HEK293 (cell line): ENCODE measurements at regions not wholly inside any gene's neighbourhood (a gene's known extent, or its start where the extent isn't known, plus 50 kb on each side); places are given as distances from the start of the nearest gene placed in this dataset.

Experiments used
- CTCF ChIA-PET: fragments of 350-600 bp; formaldehyde crosslinking; extraction: SDS; loops from one replicate; lab custom pipeline; 2021; ENCODE audit warnings: antibody characterized with exemption; lab: Yijun Ruan, JAX
- POLR2A ChIA-PET: fragments of 300-600 bp; formaldehyde crosslinking; extraction: SDS; loops from one replicate; lab custom pipeline; 2020; ENCODE audit warnings: antibody characterized with exemption, inconsistent platforms; lab: Yijun Ruan, JAX
- H3K27ac ChIP-seq: fragments of 200-500 bp; sonication (Bioruptor generic); 2 replicates; pipeline ENCODE4 v1.5.1; 2014; ENCODE audit warnings: low read depth, low read length, control low read depth, inconsistent platforms; ENCODE audit errors: extremely low read depth
- H3K36me3 ChIP-seq, 2 experiments: fragments of 200-500 bp in 1 of 2; sonication (Bioruptor generic) in 1 of 2; 1 replicate in 1 of 2; 2 replicates in 1 of 2; pipeline ENCODE4 v1.5.1; 2014 to 2017; ENCODE audit warnings: inconsistent platforms in 2 of 2, low read length in 2 of 2; ENCODE audit not compliant: control insufficient read depth in 2 of 2, insufficient read depth in 1 of 2
- H3K4me1 ChIP-seq: fragments of 200-500 bp; sonication (Bioruptor generic); 2 replicates; pipeline ENCODE4 v1.5.1; 2014; ENCODE audit warnings: mild to moderate bottlenecking, low read length, inconsistent platforms; ENCODE audit not compliant: control insufficient read depth, insufficient read depth
- H3K4me3 ChIP-seq: 2 replicates; pipeline ENCODE4 v1.5.1; 2011; ENCODE audit warnings: low read depth, mild to moderate bottlenecking, control low read depth, low read length, moderate library complexity
- H3K9me3 ChIP-seq: fragments of 200-500 bp; sonication (Bioruptor generic); 2 replicates; pipeline ENCODE4 v1.5.1; 2014; ENCODE audit warnings: low read depth, low read length, inconsistent platforms; ENCODE audit not compliant: control insufficient read depth, insufficient read depth
- HOXD13 ChIP-seq: sonication (generic); formaldehyde crosslinking; IDR thresholded peaks from 2 replicates; pipeline ENCODE4 v1.8.0; 2022; ENCODE audit warnings: missing genetic modification reagents, borderline replicate concordance
- SALL2 ChIP-seq: fragments of 450-650 bp; formaldehyde crosslinking; IDR thresholded peaks from 2 replicates; pipeline ENCODE4 v1.5.0; 2017; ENCODE audit warnings: missing biosample characterization, mild to moderate bottlenecking, missing genetic modification characterization, borderline replicate concordance
- SP2 ChIP-seq: fragments of 450-650 bp; formaldehyde crosslinking; IDR thresholded peaks from 2 replicates; pipeline ENCODE4 v1.5.1; 2016; ENCODE audit warnings: missing biosample characterization, missing genetic modification characterization
- ZBTB21 ChIP-seq: fragments of 450-650 bp; formaldehyde crosslinking; IDR thresholded peaks from 2 replicates; pipeline ENCODE4 v1.5.1; 2017; ENCODE audit warnings: missing biosample characterization, missing genetic modification characterization
- ZFP69B ChIP-seq: fragments of 450-650 bp; formaldehyde crosslinking; IDR thresholded peaks from 2 replicates; pipeline ENCODE4 v1.5.1; 2016; ENCODE audit warnings: missing biosample characterization, missing genetic modification characterization
- ZNF184 ChIP-seq: fragments of 450-650 bp; IDR thresholded peaks from 2 replicates; pipeline ENCODE4 v1.5.1; 2018; ENCODE audit warnings: missing biosample characterization, mild to moderate bottlenecking, missing genetic modification characterization
- ZNF266 ChIP-seq: fragments of 450-650 bp; formaldehyde crosslinking; IDR thresholded peaks from 2 replicates; pipeline ENCODE4 v1.5.1; 2016; ENCODE audit warnings: missing biosample characterization, missing genetic modification characterization, low read depth
- ZNF335 ChIP-seq: fragments of 450-650 bp; formaldehyde crosslinking; conservative IDR thresholded peaks from 2 replicates; pipeline ENCODE4 v1.5.1; 2016; ENCODE audit warnings: missing biosample characterization, missing genetic modification characterization
- ZNF366 ChIP-seq: fragments of 450-650 bp; formaldehyde crosslinking; conservative IDR thresholded peaks from 2 replicates; pipeline ENCODE4 v1.5.1; 2016; ENCODE audit warnings: missing biosample characterization, missing genetic modification characterization
- ZNF404 ChIP-seq: fragments of 450-650 bp; formaldehyde crosslinking; IDR thresholded peaks from 2 replicates; pipeline ENCODE4 v1.5.1; 2017; ENCODE audit warnings: missing biosample characterization, missing genetic modification characterization
- ZNF48 ChIP-seq: fragments of 450-650 bp; formaldehyde crosslinking; IDR thresholded peaks from 2 replicates; pipeline ENCODE4 v1.5.1; 2016; ENCODE audit warnings: missing biosample characterization, missing genetic modification characterization
- ZNF548 ChIP-seq: fragments of 450-650 bp; formaldehyde crosslinking; IDR thresholded peaks from 2 replicates; pipeline ENCODE4 v1.5.1; 2016; ENCODE audit warnings: missing biosample characterization, missing genetic modification characterization
- ZNF610 ChIP-seq: fragments of 450-650 bp; formaldehyde crosslinking; IDR thresholded peaks from 2 replicates; pipeline ENCODE4 v1.5.1; 2016; ENCODE audit warnings: missing biosample characterization, missing genetic modification characterization, borderline replicate concordance
- ZNF701 ChIP-seq: fragments of 450-650 bp; formaldehyde crosslinking; IDR thresholded peaks from 2 replicates; pipeline ENCODE4 v1.5.1; 2016; ENCODE audit warnings: missing biosample characterization, missing genetic modification characterization
- TF ChIP-seq, protein P1 (sequence below): fragments of 450-650 bp; formaldehyde crosslinking; IDR thresholded peaks from 2 replicates; pipeline ENCODE4 v1.5.1; 2016; ENCODE audit warnings: missing biosample characterization, missing genetic modification characterization
- TF ChIP-seq, protein P2 (sequence below): fragments of 450-650 bp; formaldehyde crosslinking; IDR thresholded peaks from 2 replicates; pipeline ENCODE4 v1.5.1; 2016; ENCODE audit warnings: missing biosample characterization, missing genetic modification characterization, borderline replicate concordance
- TF ChIP-seq, protein P3 (sequence below): fragments of 450-650 bp; formaldehyde crosslinking; IDR thresholded peaks from 2 replicates; pipeline ENCODE4 v1.5.1; 2016; ENCODE audit warnings: missing biosample characterization, missing genetic modification characterization
- TF ChIP-seq, protein P4 (sequence below): fragments of 450-650 bp; formaldehyde crosslinking; conservative IDR thresholded peaks from 2 replicates; pipeline ENCODE4 v1.5.1; 2016; ENCODE audit warnings: low read depth, missing biosample characterization, missing genetic modification characterization
- TF ChIP-seq, protein P5 (sequence below): fragments of 450-650 bp; formaldehyde crosslinking; IDR thresholded peaks from 2 replicates; pipeline ENCODE4 v1.5.1; 2016; ENCODE audit warnings: missing biosample characterization, missing genetic modification characterization

DNA sequence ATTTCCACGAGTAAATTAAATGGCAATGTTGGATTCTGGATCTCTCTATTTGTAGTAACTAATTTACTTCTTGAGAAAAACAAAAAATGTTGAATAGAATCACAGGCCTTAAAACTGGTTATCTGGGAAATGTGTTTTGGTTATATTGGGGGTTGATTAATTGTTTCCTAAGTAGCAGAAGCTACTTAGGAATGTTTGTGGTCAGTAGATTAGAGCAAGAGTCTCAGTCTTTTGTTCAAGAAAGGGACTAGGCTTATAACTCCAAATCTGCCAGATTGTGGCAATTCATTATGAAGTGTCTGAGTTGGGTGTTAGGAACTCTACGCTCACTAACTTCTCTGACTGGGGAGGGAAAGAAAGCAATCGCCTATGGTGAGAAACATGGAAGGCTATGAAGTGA is 244.3 kb upstream of the PHYHIPL start:
- no peaks in the 10 kb centered on the region for H3K4me1 ChIP-seq
- TF ChIP-seq ZBTB21 (tag by site-specific recombination): no peak
- no peak for TF ChIP-seq ZNF48
- TF ChIP-seq SP2 (tag by site-specific recombination): no peak
- TF ChIP-seq, protein P1, sequence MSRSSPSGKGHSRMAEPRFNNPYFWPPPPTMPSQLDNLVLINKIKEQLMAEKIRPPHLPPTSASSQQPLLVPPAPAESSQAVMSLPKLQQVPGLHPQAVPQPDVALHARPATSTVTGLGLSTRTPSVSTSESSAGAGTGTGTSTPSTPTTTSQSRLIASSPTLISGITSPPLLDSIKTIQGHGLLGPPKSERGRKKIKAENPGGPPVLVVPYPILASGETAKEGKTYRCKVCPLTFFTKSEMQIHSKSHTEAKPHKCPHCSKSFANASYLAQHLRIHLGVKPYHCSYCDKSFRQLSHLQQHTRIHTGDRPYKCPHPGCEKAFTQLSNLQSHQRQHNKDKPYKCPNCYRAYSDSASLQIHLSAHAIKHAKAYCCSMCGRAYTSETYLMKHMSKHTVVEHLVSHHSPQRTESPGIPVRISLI (tag by site-specific recombination): no peak
- TF ChIP-seq ZNF701 (tag by site-specific recombination): no peak
- TF ChIP-seq ZFP69B (tag by site-specific recombination): no peak
- no peak for TF ChIP-seq ZNF366 (tag by site-specific recombination)
- TF ChIP-seq, protein P2, sequence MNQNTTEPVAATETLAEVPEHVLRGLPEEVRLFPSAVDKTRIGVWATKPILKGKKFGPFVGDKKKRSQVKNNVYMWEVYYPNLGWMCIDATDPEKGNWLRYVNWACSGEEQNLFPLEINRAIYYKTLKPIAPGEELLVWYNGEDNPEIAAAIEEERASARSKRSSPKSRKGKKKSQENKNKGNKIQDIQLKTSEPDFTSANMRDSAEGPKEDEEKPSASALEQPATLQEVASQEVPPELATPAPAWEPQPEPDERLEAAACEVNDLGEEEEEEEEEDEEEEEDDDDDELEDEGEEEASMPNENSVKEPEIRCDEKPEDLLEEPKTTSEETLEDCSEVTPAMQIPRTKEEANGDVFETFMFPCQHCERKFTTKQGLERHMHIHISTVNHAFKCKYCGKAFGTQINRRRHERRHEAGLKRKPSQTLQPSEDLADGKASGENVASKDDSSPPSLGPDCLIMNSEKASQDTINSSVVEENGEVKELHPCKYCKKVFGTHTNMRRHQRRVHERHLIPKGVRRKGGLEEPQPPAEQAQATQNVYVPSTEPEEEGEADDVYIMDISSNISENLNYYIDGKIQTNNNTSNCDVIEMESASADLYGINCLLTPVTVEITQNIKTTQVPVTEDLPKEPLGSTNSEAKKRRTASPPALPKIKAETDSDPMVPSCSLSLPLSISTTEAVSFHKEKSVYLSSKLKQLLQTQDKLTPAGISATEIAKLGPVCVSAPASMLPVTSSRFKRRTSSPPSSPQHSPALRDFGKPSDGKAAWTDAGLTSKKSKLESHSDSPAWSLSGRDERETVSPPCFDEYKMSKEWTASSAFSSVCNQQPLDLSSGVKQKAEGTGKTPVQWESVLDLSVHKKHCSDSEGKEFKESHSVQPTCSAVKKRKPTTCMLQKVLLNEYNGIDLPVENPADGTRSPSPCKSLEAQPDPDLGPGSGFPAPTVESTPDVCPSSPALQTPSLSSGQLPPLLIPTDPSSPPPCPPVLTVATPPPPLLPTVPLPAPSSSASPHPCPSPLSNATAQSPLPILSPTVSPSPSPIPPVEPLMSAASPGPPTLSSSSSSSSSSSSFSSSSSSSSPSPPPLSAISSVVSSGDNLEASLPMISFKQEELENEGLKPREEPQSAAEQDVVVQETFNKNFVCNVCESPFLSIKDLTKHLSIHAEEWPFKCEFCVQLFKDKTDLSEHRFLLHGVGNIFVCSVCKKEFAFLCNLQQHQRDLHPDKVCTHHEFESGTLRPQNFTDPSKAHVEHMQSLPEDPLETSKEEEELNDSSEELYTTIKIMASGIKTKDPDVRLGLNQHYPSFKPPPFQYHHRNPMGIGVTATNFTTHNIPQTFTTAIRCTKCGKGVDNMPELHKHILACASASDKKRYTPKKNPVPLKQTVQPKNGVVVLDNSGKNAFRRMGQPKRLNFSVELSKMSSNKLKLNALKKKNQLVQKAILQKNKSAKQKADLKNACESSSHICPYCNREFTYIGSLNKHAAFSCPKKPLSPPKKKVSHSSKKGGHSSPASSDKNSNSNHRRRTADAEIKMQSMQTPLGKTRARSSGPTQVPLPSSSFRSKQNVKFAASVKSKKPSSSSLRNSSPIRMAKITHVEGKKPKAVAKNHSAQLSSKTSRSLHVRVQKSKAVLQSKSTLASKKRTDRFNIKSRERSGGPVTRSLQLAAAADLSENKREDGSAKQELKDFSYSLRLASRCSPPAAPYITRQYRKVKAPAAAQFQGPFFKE: no peak
- TF ChIP-seq ZNF610 (tag by site-specific recombination): no peak
- TF ChIP-seq HOXD13: no peak
- TF ChIP-seq, protein P3, sequence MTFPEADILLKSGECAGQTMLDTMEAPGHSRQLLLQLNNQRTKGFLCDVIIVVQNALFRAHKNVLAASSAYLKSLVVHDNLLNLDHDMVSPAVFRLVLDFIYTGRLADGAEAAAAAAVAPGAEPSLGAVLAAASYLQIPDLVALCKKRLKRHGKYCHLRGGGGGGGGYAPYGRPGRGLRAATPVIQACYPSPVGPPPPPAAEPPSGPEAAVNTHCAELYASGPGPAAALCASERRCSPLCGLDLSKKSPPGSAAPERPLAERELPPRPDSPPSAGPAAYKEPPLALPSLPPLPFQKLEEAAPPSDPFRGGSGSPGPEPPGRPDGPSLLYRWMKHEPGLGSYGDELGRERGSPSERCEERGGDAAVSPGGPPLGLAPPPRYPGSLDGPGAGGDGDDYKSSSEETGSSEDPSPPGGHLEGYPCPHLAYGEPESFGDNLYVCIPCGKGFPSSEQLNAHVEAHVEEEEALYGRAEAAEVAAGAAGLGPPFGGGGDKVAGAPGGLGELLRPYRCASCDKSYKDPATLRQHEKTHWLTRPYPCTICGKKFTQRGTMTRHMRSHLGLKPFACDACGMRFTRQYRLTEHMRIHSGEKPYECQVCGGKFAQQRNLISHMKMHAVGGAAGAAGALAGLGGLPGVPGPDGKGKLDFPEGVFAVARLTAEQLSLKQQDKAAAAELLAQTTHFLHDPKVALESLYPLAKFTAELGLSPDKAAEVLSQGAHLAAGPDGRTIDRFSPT: no peak
- H3K27ac ChIP-seq: no peak overlapping the region
- no peak overlapping the region for H3K4me3 ChIP-seq
- no peaks in the 10 kb centered on the region for H3K36me3 ChIP-seq
- ChIA-PET POLR2A (no interaction called here), CTCF (interaction anchor here (1.4 kb wide), 1 partner anchor 20 kb away, joined by 4 read pairs; no protein-coding TSS in a partner anchor)
- H3K9me3 ChIP-seq: no peaks in the 10 kb centered on the region

DNA sequence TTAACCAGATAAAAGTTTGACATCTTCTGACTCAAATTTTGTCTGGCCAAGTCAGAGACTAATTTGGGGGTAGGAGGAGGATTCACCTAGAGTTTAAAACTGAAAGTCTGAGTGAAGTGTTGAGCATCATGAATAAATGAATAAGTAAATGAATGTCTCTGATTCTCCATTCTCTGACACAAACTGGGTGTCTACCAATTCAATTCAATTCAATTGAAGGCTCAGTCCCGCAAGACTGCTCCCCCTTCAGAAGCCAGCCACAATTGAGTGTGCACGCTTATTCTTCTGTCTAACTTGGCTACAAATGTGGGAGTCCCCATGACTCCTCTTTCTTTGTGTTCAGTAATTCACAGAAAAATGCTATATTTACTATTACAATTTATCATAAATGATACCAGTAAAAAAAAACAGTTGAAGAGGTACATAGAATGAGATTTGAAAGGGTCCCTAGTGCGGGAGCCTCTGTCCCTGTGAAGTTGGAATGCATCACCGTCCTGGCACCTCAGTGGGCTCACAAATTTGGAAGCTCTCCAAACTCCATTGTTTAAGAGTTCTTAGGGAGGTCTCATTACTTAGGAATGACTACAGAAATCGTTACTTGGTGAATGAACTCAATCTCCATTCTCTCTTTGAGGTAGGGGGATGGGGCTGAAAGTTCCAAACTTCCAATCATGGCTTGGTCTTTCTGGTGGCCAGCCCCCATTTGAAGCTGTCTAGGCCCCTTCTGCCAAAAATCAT is 243.7 kb upstream of the PHYHIPL start:
- CTCF ChIA-PET: no interaction called here
- Histone ChIP-seq H3K36me3 (no peaks in the 10 kb centered on the region), H3K4me1 (no peaks in the 10 kb centered on the region), H3K4me3 (no peak overlapping the region), H3K27ac (no peak overlapping the region), H3K9me3 (no peaks in the 10 kb centered on the region)
- POLR2A ChIA-PET: no interaction called here
- no peak for TF ChIP-seq ZNF266 (tag by site-specific recombination)
- TF ChIP-seq ZNF404 (tag by site-specific recombination): no peak
- TF ChIP-seq ZNF184: no peak
- TF ChIP-seq, protein P4, sequence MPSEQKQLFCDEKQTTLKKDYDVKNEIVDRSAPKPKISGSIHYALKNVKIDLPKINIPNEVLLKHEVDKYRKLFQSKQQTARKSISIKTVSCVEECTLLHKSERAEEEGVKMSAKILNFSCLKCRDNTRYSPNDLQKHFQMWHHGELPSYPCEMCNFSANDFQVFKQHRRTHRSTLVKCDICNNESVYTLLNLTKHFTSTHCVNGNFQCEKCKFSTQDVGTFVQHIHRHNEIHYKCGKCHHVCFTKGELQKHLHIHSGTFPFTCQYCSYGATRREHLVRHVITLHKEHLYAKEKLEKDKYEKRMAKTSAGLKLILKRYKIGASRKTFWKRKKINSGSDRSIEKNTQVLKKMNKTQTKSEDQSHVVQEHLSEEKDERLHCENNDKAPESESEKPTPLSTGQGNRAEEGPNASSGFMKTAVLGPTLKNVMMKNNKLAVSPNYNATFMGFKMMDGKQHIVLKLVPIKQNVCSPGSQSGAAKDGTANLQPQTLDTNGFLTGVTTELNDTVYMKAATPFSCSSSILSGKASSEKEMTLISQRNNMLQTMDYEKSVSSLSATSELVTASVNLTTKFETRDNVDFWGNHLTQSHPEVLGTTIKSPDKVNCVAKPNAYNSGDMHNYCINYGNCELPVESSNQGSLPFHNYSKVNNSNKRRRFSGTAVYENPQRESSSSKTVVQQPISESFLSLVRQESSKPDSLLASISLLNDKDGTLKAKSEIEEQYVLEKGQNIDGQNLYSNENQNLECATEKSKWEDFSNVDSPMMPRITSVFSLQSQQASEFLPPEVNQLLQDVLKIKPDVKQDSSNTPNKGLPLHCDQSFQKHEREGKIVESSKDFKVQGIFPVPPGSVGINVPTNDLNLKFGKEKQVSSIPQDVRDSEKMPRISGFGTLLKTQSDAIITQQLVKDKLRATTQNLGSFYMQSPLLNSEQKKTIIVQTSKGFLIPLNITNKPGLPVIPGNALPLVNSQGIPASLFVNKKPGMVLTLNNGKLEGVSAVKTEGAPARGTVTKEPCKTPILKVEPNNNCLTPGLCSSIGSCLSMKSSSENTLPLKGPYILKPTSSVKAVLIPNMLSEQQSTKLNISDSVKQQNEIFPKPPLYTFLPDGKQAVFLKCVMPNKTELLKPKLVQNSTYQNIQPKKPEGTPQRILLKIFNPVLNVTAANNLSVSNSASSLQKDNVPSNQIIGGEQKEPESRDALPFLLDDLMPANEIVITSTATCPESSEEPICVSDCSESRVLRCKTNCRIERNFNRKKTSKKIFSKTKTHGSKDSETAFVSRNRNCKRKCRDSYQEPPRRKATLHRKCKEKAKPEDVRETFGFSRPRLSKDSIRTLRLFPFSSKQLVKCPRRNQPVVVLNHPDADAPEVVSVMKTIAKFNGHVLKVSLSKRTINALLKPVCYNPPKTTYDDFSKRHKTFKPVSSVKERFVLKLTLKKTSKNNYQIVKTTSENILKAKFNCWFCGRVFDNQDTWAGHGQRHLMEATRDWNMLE: no peak
- no peak for TF ChIP-seq ZNF548 (tag by site-specific recombination)
- TF ChIP-seq, protein P5, sequence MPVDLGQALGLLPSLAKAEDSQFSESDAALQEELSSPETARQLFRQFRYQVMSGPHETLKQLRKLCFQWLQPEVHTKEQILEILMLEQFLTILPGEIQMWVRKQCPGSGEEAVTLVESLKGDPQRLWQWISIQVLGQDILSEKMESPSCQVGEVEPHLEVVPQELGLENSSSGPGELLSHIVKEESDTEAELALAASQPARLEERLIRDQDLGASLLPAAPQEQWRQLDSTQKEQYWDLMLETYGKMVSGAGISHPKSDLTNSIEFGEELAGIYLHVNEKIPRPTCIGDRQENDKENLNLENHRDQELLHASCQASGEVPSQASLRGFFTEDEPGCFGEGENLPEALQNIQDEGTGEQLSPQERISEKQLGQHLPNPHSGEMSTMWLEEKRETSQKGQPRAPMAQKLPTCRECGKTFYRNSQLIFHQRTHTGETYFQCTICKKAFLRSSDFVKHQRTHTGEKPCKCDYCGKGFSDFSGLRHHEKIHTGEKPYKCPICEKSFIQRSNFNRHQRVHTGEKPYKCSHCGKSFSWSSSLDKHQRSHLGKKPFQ: no peak
- no peak for TF ChIP-seq ZNF335 (tag by site-specific recombination)
- TF ChIP-seq SALL2: no peak
